D341Med (cell line): ENCODE measurements at regions not wholly inside any gene's neighbourhood (a gene's known extent, or its start where the extent isn't known, plus 50 kb on each side); places are given as distances from the start of the nearest gene placed in this dataset.

ENCODE experiments used
- DNase-seq: peaks from one replicate; pipeline ENCODE4 v3.0.0; 2012; ENCODE audit warnings: low spot score

GRCh38 chr7:46205478-46205877 lies 284.4 kb upstream of the IGFBP3 start:
- no peak for DNase-seq

- DNase-seq: no peak
These were observed 282.9 kb upstream of the IGFBP3 start for GRCh38 chr7:46203926-46204325.

- no peak for DNase-seq
These were observed 281.3 kb upstream of the IGFBP3 start for GRCh38 chr7:46202379-46202778.

- DNase-seq: no peak
These were observed 280.9 kb upstream of the IGFBP3 start for GRCh38 chr7:46201961-46202360.

- DNase-seq: no peak
These were observed 277.6 kb upstream of the IGFBP3 start for GRCh38 chr7:46198701-46199100.

- DNase-seq: no peak
These were observed 276.9 kb upstream of the IGFBP3 start for GRCh38 chr7:46197785-46198540.

GRCh38 chr7:46195934-46196333 lies 274.9 kb upstream of the IGFBP3 start:
- DNase-seq: no peak

- DNase-seq: no peak
These were observed 271.2 kb upstream of the IGFBP3 start for GRCh38 chr7:46192271-46192670.

- no peak for DNase-seq
These were observed 270.7 kb upstream of the IGFBP3 start for GRCh38 chr7:46191776-46192175.

GRCh38 chr7:46191296-46191695 lies 270.2 kb upstream of the IGFBP3 start:
- no peak for DNase-seq

GRCh38 chr7:46189255-46189790 lies 268.3 kb upstream of the IGFBP3 start:
- no peak for DNase-seq

GRCh38 chr7:46186131-46186530 lies 265.1 kb upstream of the IGFBP3 start:
- DNase-seq: no peak

- no peak for DNase-seq
These were observed 258.1 kb upstream of the IGFBP3 start for GRCh38 chr7:46179061-46179610.

- no peak for DNase-seq
These were observed 257.6 kb upstream of the IGFBP3 start for GRCh38 chr7:46178661-46179060.

- no peak for DNase-seq
These were observed 256.7 kb upstream of the IGFBP3 start for GRCh38 chr7:46177821-46178220.

GRCh38 chr7:46175221-46175620 lies 254.1 kb upstream of the IGFBP3 start:
- DNase-seq: no peak

GRCh38 chr7:46174196-46174580 lies 253.1 kb upstream of the IGFBP3 start:
- DNase-seq: no peak

GRCh38 chr7:46173476-46174195 lies 252.6 kb upstream of the IGFBP3 start:
- DNase-seq: no peak

- DNase-seq: no peak
These were observed 249.7 kb upstream of the IGFBP3 start for GRCh38 chr7:46170792-46171191.

GRCh38 chr7:46170021-46170420 lies 248.9 kb upstream of the IGFBP3 start:
- DNase-seq: no peak

- DNase-seq: no peak
These were observed 248.3 kb upstream of the IGFBP3 start for GRCh38 chr7:46169384-46169755.

- no peak for DNase-seq
These were observed 247.8 kb upstream of the IGFBP3 start for GRCh38 chr7:46168671-46169383.

GRCh38 chr7:46168231-46168630 lies 247.2 kb upstream of the IGFBP3 start:
- no peak for DNase-seq
